ENCODE measurements at regions not wholly inside any gene's neighbourhood (a gene's known extent, or its start where the extent isn't known, plus 50 kb on each side); places are given as distances from the start of the nearest gene placed in this dataset.

- Histone ChIP-seq H3K79me2 (ENCODE audit: insufficient read depth, low read length) (no peaks in the 10 kb centered on the region), H3K4me2 (ENCODE audit: low read depth, low read length, poor library complexity, severe bottlenecking) (no peak overlapping the region), H3K27me3 (ENCODE audit: insufficient read depth, low read length, poor library complexity, severe bottlenecking) (no peaks in the 10 kb centered on the region), H2AFZ (ENCODE audit: low read length) (no peak overlapping the region), H3K4me1 (ENCODE audit: insufficient read depth, low read length, poor library complexity, severe bottlenecking) (no peaks in the 10 kb centered on the region), H3K9ac (ENCODE audit: low read depth, low read length, poor library complexity, severe bottlenecking) (no peak overlapping the region), H3F3A (ENCODE audit: low read depth) (no peaks in the 10 kb centered on the region), H3K9me3 (ENCODE audit: insufficient read depth, low read depth, low read length) (no peaks in the 10 kb centered on the region), H3K36me3 (ENCODE audit: insufficient read depth, low read length) (no peaks in the 10 kb centered on the region), H3K9me2 (replicated peaks; ENCODE audit: low read depth, low read length) (no peaks in the 10 kb centered on the region), H3K4me3 (ENCODE audit: low read length, poor library complexity, severe bottlenecking) (no peak overlapping the region), H4K20me1 (ENCODE audit: insufficient read depth, low read length, poor library complexity, severe bottlenecking) (no peaks in the 10 kb centered on the region)
- TF ChIP-seq EZH2phosphoT487 (IDR thresholded peaks at IDR 0.05; ENCODE audit: borderline replicate concordance) (no peak), CTCF (conservative IDR thresholded peaks at IDR 0.05; ENCODE audit: low read length) (no peak)
These were observed 582.6 kb downstream of the PSAT1 start for GRCh38 chr9:78879324-78880100.

- Histone ChIP-seq H3K36me3 (ENCODE audit: insufficient read depth, low read length) (no peaks in the 10 kb centered on the region), H2AFZ (ENCODE audit: low read length) (no peak overlapping the region), H3K9ac (ENCODE audit: low read depth, low read length, poor library complexity, severe bottlenecking) (no peak overlapping the region), H3K4me2 (ENCODE audit: low read depth, low read length, poor library complexity, severe bottlenecking) (no peak overlapping the region), H3F3A (ENCODE audit: low read depth) (no peaks in the 10 kb centered on the region), H3K4me3 (ENCODE audit: low read length, poor library complexity, severe bottlenecking) (no peak overlapping the region), H3K9me2 (replicated peaks; ENCODE audit: low read depth, low read length) (no peaks in the 10 kb centered on the region), H4K20me1 (ENCODE audit: insufficient read depth, low read length, poor library complexity, severe bottlenecking) (no peaks in the 10 kb centered on the region), H3K9me3 (ENCODE audit: insufficient read depth, low read depth, low read length) (no peaks in the 10 kb centered on the region), H3K27me3 (ENCODE audit: insufficient read depth, low read length, poor library complexity, severe bottlenecking) (no peaks in the 10 kb centered on the region), H3K4me1 (ENCODE audit: insufficient read depth, low read length, poor library complexity, severe bottlenecking) (no peaks in the 10 kb centered on the region), H3K79me2 (ENCODE audit: insufficient read depth, low read length) (no peaks in the 10 kb centered on the region)
- TF ChIP-seq EZH2phosphoT487 (IDR thresholded peaks at IDR 0.05; ENCODE audit: borderline replicate concordance): no peak
These were observed 584.4 kb downstream of the PSAT1 start for GRCh38 chr9:78881295-78881694.

DNA sequence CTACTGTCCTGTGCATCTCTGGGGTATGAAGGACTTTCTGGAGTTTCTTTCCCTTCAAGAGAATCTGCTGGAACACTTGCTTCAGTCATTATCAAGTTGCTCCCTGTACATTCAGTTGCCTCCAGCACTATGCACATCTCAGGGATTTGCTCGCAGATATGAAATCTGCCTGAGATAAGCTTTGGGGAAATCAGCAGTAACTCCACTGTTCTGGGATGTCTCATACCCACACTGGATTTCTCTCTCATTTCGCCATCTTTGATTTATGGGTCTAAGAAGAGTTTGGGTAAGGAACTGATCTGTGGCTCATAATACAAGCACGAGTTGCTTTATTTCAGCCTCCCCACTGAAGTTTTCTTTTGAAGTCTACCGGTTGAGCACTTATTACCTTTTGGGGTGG, 585.6 kb downstream of the PSAT1 start:
- H3K4me3 ChIP-seq (ENCODE audit: low read length, poor library complexity, severe bottlenecking): no peak overlapping the region
- no peaks in the 10 kb centered on the region for H4K20me1 ChIP-seq (ENCODE audit: insufficient read depth, low read length, poor library complexity, severe bottlenecking)
- H2AFZ ChIP-seq (ENCODE audit: low read length): no peak overlapping the region
- no peaks in the 10 kb centered on the region for H3K9me2 ChIP-seq (replicated peaks; ENCODE audit: low read depth, low read length)
- H3K36me3 ChIP-seq (ENCODE audit: insufficient read depth, low read length): no peaks in the 10 kb centered on the region
- TF ChIP-seq EZH2phosphoT487 (IDR thresholded peaks at IDR 0.05; ENCODE audit: borderline replicate concordance): no peak
- TF ChIP-seq CTCF (conservative IDR thresholded peaks at IDR 0.05; ENCODE audit: low read length): no peak
- H3K9ac ChIP-seq (ENCODE audit: low read depth, low read length, poor library complexity, severe bottlenecking): no peak overlapping the region
- H3K4me2 ChIP-seq (ENCODE audit: low read depth, low read length, poor library complexity, severe bottlenecking): no peak overlapping the region
- no peaks in the 10 kb centered on the region for H3K79me2 ChIP-seq (ENCODE audit: insufficient read depth, low read length)
- H3K27me3 ChIP-seq (ENCODE audit: insufficient read depth, low read length, poor library complexity, severe bottlenecking): no peaks in the 10 kb centered on the region
- no peaks in the 10 kb centered on the region for H3K4me1 ChIP-seq (ENCODE audit: insufficient read depth, low read length, poor library complexity, severe bottlenecking)
- no peaks in the 10 kb centered on the region for H3F3A ChIP-seq (ENCODE audit: low read depth)
- H3K9me3 ChIP-seq (ENCODE audit: insufficient read depth, low read depth, low read length): no peaks in the 10 kb centered on the region
